ENCODE measurements at regions not wholly inside any gene's neighbourhood (a gene's known extent, or its start where the extent isn't known, plus 50 kb on each side); places are given as distances from the start of the nearest gene placed in this dataset.

DNA sequence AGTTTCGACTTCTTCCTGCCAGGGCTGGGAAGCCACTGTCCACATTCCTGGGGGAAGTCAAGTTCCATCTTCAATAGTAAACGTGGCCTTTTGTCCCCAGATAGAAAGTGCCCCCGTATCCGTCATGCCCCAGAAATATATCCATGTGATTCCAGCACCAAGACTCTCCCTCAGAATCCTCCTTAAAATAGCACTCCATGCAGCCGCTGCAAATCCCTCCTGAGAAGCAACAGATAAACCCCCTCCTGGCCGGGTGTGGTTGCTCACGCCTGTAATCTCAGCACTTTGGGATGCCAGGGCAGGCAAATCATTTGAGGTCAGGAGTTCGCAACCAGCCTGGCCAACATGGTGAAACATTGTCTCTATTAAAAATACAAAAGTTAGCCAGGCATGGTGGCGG, 126.1 kb downstream of the OLFM1 start:
- Histone ChIP-seq H2BK15ac (ENCODE audit: low read depth, low read length) (no peak overlapping the region), H3K27ac (ENCODE audit: insufficient read depth, low read length) (no peak overlapping the region)

More for the DNA sequence above, 126.1 kb downstream of the OLFM1 start:
- no peak for DNase-seq
- Histone ChIP-seq H2BK120ac (ENCODE audit: low read depth, low read length) (no peak overlapping the region), H3K27me3 (ENCODE audit: control insufficient read depth, insufficient read depth, low read length) (no peaks in the 10 kb centered on the region), H3K14ac (replicated peaks; ENCODE audit: low read depth, low read length) (no peak overlapping the region), H3K18ac (ENCODE audit: low read depth, low read length) (no peak overlapping the region), H4K8ac (ENCODE audit: low read depth in 2 of 2, low read length in 2 of 2) (no peak overlapping the region), H2AK5ac (ENCODE audit: low read depth, low read length) (no peak overlapping the region), H3K4me2 (ENCODE audit: low read depth, low read length) (no peak overlapping the region), H3K36me3 (ENCODE audit: control insufficient read depth, insufficient read depth, low read length) (no peaks in the 10 kb centered on the region), H2BK20ac (ENCODE audit: low read depth, low read length) (no peak overlapping the region), H2BK5ac (ENCODE audit: low read depth, low read length, poor library complexity, severe bottlenecking) (no peak overlapping the region), H3K56ac (ENCODE audit: extremely low read depth, insufficient read depth, low read length) (no peak overlapping the region), H3K23ac (ENCODE audit: low read depth, low read length) (no peak overlapping the region), H4K5ac (ENCODE audit: low read depth, low read length) (no peak overlapping the region), H2AFZ (replicated peaks; ENCODE audit: low read length, poor library complexity) (no peak overlapping the region), H4K20me1 (ENCODE audit: insufficient read depth, low read length) (no peaks in the 10 kb centered on the region), H2AK9ac (replicated peaks; ENCODE audit: low read depth, low read length, poor library complexity) (no peak overlapping the region), H3K4ac (ENCODE audit: low read depth, low read length) (no peak overlapping the region), H4K91ac (ENCODE audit: insufficient read depth, low read depth, low read length) (no peak overlapping the region), H3K4me3 (ENCODE audit: insufficient read depth, low read depth, low read length) (no peak overlapping the region), H3K9ac (ENCODE audit: low read depth, low read length) (no peak overlapping the region), H3K4me1 (ENCODE audit: control insufficient read depth, insufficient read depth, low read length) (no peaks in the 10 kb centered on the region), H3K9me3 (ENCODE audit: control insufficient read depth, insufficient read depth, low read length) (peaks cover 41% of the 10 kb centered on the region), H3K79me1 (ENCODE audit: low read depth in 1 of 2, low read length in 2 of 2) (no peaks in the 10 kb centered on the region), H3K9me1 (ENCODE audit: insufficient read depth, low read length) (no peaks in the 10 kb centered on the region)
- BruUV-seq (replicated peaks) = no TSS peak
- TF ChIP-seq MAZ (IDR thresholded peaks at IDR 0.05; ENCODE audit: borderline replicate concordance, low read depth, low read length) (no peak), MAFK (IDR thresholded peaks at IDR 0.05; ENCODE audit: low read depth, low read length) (no peak), RAD21 (IDR thresholded peaks at IDR 0.05; ENCODE audit: low read length) (no peak), NFE2L2 (IDR thresholded peaks at IDR 0.05; ENCODE audit: low read depth, low read length) (no peak), FOS (IDR thresholded peaks at IDR 0.05; ENCODE audit: low read depth, low read length) (no peak), CHD1 (IDR thresholded peaks at IDR 0.05; ENCODE audit: low read depth, low read length) (no peak), MXI1 (IDR thresholded peaks at IDR 0.05; ENCODE audit: borderline replicate concordance, low read depth, low read length) (no peak), SMC3 (IDR thresholded peaks at IDR 0.05; ENCODE audit: low read depth, low read length) (no peak), CEBPB (IDR thresholded peaks at IDR 0.05; ENCODE audit: low read depth, low read length) (no peak), RFX5 (IDR thresholded peaks at IDR 0.05; ENCODE audit: low read depth, low read length) (no peak), POLR2A (IDR thresholded peaks at IDR 0.05; ENCODE audit: low read depth, low read length) (no peak), BHLHE40 (IDR thresholded peaks at IDR 0.05; ENCODE audit: low read depth, low read length) (no peak), RCOR1 (IDR thresholded peaks at IDR 0.05; ENCODE audit: insufficient replicate concordance, low read length) (no peak)
- TF ChIP-seq, protein P1, sequence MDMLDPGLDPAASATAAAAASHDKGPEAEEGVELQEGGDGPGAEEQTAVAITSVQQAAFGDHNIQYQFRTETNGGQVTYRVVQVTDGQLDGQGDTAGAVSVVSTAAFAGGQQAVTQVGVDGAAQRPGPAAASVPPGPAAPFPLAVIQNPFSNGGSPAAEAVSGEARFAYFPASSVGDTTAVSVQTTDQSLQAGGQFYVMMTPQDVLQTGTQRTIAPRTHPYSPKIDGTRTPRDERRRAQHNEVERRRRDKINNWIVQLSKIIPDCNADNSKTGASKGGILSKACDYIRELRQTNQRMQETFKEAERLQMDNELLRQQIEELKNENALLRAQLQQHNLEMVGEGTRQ (IDR thresholded peaks at IDR 0.05; ENCODE audit: low read depth, low read length) = no peak
- TF ChIP-seq, protein P2, sequence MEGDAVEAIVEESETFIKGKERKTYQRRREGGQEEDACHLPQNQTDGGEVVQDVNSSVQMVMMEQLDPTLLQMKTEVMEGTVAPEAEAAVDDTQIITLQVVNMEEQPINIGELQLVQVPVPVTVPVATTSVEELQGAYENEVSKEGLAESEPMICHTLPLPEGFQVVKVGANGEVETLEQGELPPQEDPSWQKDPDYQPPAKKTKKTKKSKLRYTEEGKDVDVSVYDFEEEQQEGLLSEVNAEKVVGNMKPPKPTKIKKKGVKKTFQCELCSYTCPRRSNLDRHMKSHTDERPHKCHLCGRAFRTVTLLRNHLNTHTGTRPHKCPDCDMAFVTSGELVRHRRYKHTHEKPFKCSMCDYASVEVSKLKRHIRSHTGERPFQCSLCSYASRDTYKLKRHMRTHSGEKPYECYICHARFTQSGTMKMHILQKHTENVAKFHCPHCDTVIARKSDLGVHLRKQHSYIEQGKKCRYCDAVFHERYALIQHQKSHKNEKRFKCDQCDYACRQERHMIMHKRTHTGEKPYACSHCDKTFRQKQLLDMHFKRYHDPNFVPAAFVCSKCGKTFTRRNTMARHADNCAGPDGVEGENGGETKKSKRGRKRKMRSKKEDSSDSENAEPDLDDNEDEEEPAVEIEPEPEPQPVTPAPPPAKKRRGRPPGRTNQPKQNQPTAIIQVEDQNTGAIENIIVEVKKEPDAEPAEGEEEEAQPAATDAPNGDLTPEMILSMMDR (conservative IDR thresholded peaks at IDR 0.05; ENCODE audit: low read depth, low read length) = no peak
- TF ChIP-seq, protein P3, sequence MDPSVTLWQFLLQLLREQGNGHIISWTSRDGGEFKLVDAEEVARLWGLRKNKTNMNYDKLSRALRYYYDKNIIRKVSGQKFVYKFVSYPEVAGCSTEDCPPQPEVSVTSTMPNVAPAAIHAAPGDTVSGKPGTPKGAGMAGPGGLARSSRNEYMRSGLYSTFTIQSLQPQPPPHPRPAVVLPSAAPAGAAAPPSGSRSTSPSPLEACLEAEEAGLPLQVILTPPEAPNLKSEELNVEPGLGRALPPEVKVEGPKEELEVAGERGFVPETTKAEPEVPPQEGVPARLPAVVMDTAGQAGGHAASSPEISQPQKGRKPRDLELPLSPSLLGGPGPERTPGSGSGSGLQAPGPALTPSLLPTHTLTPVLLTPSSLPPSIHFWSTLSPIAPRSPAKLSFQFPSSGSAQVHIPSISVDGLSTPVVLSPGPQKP (IDR thresholded peaks at IDR 0.05; ENCODE audit: borderline replicate concordance, low read depth, low read length) = no peak
- ChIA-PET CTCF (no interaction called here), POLR2A (ENCODE audit: unreplicated experiment) (no interaction called here)
- in situ Hi-C loops (cut with MboI; ENCODE audit: low sequenced_read_pairs) (no loop called here), dilution Hi-C loops (cut with HindIII; ENCODE audit: low sequenced_read_pairs, unreplicated experiment) (no loop called here), intact Hi-C loops (cut with micrococcal nuclease) (no loop called here)
- 61% methylated on average over 4 of the region's 9 CpGs; no CpG with 5 or more reads in 1 of the 2 experiments for WGBS, 2 experiments (ENCODE audit: extremely low coverage in 2 of 2, insufficient read length in 1 of 2)
- no peak for ATAC-seq (ENCODE audit: low read depth)

Measured in IMR-90 (cell line).